ENCODE measurements at regions not wholly inside any gene's neighbourhood (a gene's known extent, or its start where the extent isn't known, plus 50 kb on each side); places are given as distances from the start of the nearest gene placed in this dataset.

GRCh38 chr2:226153553-226153952 lies 646.1 kb downstream of the IRS1 start:
- no peak for DNase-seq

GRCh38 chr2:226151157-226151556 lies 648.5 kb downstream of the IRS1 start:
- no peak for DNase-seq

- DNase-seq, result no peak
Measured at GRCh38 chr2:226143091-226143490, 656.5 kb downstream of the IRS1 start.

GRCh38 chr2:226142463-226142862 lies 657.2 kb downstream of the IRS1 start:
- DNase-seq, result no peak

- no peak for DNase-seq
Measured at GRCh38 chr2:226140594-226140993, 659.0 kb downstream of the IRS1 start.

GRCh38 chr2:226139759-226140158 lies 659.9 kb downstream of the IRS1 start:
- no peak for DNase-seq

- DNase-seq, result no peak
Measured at GRCh38 chr2:226137201-226137811, 662.3 kb downstream of the IRS1 start.

- no peak for DNase-seq
Measured at GRCh38 chr2:226136739-226137138, 662.9 kb downstream of the IRS1 start.

GRCh38 chr2:226135861-226136548 lies 663.6 kb downstream of the IRS1 start:
- no peak for DNase-seq

GRCh38 chr2:226132323-226133215 lies 667.1 kb downstream of the IRS1 start:
- DNase-seq, result no peak

GRCh38 chr2:226131299-226131784 lies 668.3 kb downstream of the IRS1 start:
- DNase-seq, result peak; percentile 83

- DNase-seq, result no peak
Measured at GRCh38 chr2:226130192-226130591, 669.4 kb downstream of the IRS1 start.

GRCh38 chr2:226127682-226128081 lies 671.9 kb downstream of the IRS1 start:
- DNase-seq, result no peak

- no peak for DNase-seq
Measured at GRCh38 chr2:226126104-226126503, 673.5 kb downstream of the IRS1 start.

- DNase-seq, result no peak
Measured at GRCh38 chr2:226125176-226125883, 674.3 kb downstream of the IRS1 start.

- no peak for DNase-seq
Measured at GRCh38 chr2:226124548-226125011, 675.0 kb downstream of the IRS1 start.

GRCh38 chr2:226123300-226123699 lies 676.3 kb downstream of the IRS1 start:
- DNase-seq, result no peak

- no peak for DNase-seq
Measured at GRCh38 chr2:226122041-226122440, 677.6 kb downstream of the IRS1 start.

- DNase-seq, result no peak
Measured at GRCh38 chr2:226121046-226121738, 678.4 kb downstream of the IRS1 start.

- peak; percentile 10 for DNase-seq
Measured at GRCh38 chr2:226118471-226119429, 680.9 kb downstream of the IRS1 start.

GRCh38 chr2:226117510-226118065 lies 682.0 kb downstream of the IRS1 start:
- no peak for DNase-seq
